Psoas muscle (tissue), 7 donors: ENCODE measurements at regions not wholly inside any gene's neighbourhood (a gene's known extent, or its start where the extent isn't known, plus 50 kb on each side); places are given as distances from the start of the nearest gene placed in this dataset.

Experiments used
- ATAC-seq, 4 donors: fragments of 200-7000 bp; cut with Tn5 transposase; one replicate each; pipeline ENCODE4 v1.9.1; 2020; ENCODE audit warnings: moderate library complexity in 3 of 4, mild to moderate bottlenecking in 2 of 4
- DNase-seq, 2 donors: peaks; one replicate each; pipeline ENCODE4 v3.0.0-alpha.2; 2020
- H3K27ac ChIP-seq: fragments of 200-600 bp; one replicate; pipeline ENCODE4 v1.8.0; 2022
- H3K27me3 ChIP-seq, 3 donors: fragments of 200-600 bp in 1 of 3; one replicate each; pipeline versions ENCODE4 v1.6.1 to v1.8.0; 2013 to 2022; ENCODE audit warnings: low read length in 2 of 3, mild to moderate bottlenecking in 2 of 3, moderate library complexity in 1 of 3; ENCODE audit not compliant: insufficient read depth in 3 of 3
- H3K36me3 ChIP-seq, 2 donors: fragments of 200-600 bp in 1 of 2; one replicate each; pipeline versions ENCODE4 v1.6.1 to v1.8.0; 2013 to 2022; ENCODE audit warnings: low read depth in 1 of 2, mild to moderate bottlenecking in 1 of 2, moderate library complexity in 1 of 2; ENCODE audit not compliant: insufficient read depth in 1 of 2
- H3K4me1 ChIP-seq: fragments of 200-600 bp; one replicate; pipeline ENCODE4 v1.8.0; 2022
- H3K4me3 ChIP-seq: fragments of 200-600 bp; one replicate; pipeline ENCODE4 v1.8.0; 2022; ENCODE audit warnings: mild to moderate bottlenecking
- H3K9me3 ChIP-seq: fragments of 200-600 bp; one replicate; pipeline ENCODE4 v1.8.0; 2022
- WGBS, 3 donors: extraction: QIAGEN DNeasy Blood & Tissue Kit; methylation state at CpG; one replicate each; pipeline versions ENCODE4 v1.1.6 to v1.1.7; 2013; 5-methylcytosine and 5-hydroxymethylcytosine counted together
- intact Hi-C, 2 donors: fragments of 100-400 bp; cut with DNase I; formaldehyde crosslinking; loops; one replicate each; pipeline versions ENCODE4 v1.11.0 to v1.14.2; 2022
- TF ChIP-seq, protein P1 (sequence below): fragments of 200-600 bp; IDR thresholded peaks from one replicate; pipeline ENCODE4 v1.8.0; 2022; ENCODE audit warnings: antibody characterized with exemption
- donor health status: healthy with polysubstance abuse.
- donor health status: DM: no; HTN: no; CAD: no; lungs with moderate emphysema.
- donor health status: Bipolar disorder and iron deficiency.
- donor health status: healthy.
- donor health status: DM: yes; HTN: yes; CAD: no.
- donor health status: DM: no; HTN: no; CAD: no.
- donor health status: DM: yes; HTN: yes; CAD: no.

DNA sequence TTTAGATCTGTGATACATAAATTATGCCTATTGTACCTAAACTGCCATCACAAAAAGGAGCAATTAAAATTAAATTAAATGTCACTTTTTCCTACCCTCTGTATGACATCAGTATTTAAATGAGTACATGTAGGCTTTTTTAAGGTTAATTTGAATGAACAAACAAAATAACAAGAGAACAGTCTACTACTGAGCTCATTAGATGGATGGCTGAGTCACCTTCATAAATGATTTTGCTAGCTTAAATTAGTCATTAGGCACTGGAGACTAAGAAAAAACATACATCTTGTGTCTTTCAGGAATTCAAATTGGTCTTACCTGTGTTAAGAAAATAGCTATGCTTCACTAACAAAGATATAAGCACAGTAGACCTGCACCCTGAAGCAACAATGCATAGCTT, 153.6 kb downstream of the RCN1 start:
- DNase-seq (no peak), ATAC-seq (no peak)
- TF ChIP-seq, protein P1, sequence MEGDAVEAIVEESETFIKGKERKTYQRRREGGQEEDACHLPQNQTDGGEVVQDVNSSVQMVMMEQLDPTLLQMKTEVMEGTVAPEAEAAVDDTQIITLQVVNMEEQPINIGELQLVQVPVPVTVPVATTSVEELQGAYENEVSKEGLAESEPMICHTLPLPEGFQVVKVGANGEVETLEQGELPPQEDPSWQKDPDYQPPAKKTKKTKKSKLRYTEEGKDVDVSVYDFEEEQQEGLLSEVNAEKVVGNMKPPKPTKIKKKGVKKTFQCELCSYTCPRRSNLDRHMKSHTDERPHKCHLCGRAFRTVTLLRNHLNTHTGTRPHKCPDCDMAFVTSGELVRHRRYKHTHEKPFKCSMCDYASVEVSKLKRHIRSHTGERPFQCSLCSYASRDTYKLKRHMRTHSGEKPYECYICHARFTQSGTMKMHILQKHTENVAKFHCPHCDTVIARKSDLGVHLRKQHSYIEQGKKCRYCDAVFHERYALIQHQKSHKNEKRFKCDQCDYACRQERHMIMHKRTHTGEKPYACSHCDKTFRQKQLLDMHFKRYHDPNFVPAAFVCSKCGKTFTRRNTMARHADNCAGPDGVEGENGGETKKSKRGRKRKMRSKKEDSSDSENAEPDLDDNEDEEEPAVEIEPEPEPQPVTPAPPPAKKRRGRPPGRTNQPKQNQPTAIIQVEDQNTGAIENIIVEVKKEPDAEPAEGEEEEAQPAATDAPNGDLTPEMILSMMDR = no peak
- no peak overlapping the region for H3K4me3 ChIP-seq
- no peaks in the 10 kb centered on the region for H3K36me3 ChIP-seq
- intact Hi-C loops = no loop called here
- H3K4me1 ChIP-seq = no peaks in the 10 kb centered on the region
- H3K27ac ChIP-seq = no peak overlapping the region
- H3K27me3 ChIP-seq = no peaks in the 10 kb centered on the region
- no peaks in the 10 kb centered on the region for H3K9me3 ChIP-seq

DNA sequence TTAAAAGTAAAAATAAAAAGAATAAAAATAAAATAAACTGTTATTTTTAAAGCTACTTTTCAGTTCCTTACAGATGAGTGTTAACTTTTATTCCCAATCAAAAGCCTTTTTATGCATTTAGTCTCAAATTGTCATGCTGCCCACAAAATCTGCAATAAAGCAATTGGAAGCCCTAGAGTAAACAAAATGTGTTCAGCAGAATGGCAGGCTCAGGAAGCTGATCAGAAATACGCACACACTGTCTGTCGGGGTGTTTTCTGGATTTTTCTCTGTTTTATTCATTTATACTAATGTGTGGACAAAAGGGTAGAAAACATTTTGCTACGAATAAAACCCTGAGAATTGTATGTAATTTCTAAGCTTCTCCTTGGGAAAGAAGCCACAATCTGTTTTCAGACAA, 162.8 kb downstream of the RCN1 start:
- intact Hi-C loops = no loop called here
- H3K4me3 ChIP-seq = no peak overlapping the region
- 79 to 82% (median 81%) methylated on average over 3 of the region's 3 CpGs for WGBS, 3 donors
- no peaks in the 10 kb centered on the region for H3K27me3 ChIP-seq
- DNase-seq = no peak
- ATAC-seq = no peak
- H3K27ac ChIP-seq = no peak overlapping the region
- H3K36me3 ChIP-seq = no peaks in the 10 kb centered on the region
- H3K9me3 ChIP-seq = no peaks in the 10 kb centered on the region
- no peaks in the 10 kb centered on the region for H3K4me1 ChIP-seq
- TF ChIP-seq, protein P1 = no peak

- Histone ChIP-seq H3K36me3 (no peaks in the 10 kb centered on the region), H3K9me3 (no peaks in the 10 kb centered on the region), H3K27me3 (no peaks in the 10 kb centered on the region), H3K27ac (no peak overlapping the region), H3K4me1 (no peaks in the 10 kb centered on the region), H3K4me3 (no peak overlapping the region)
- DNase-seq = no peak
- TF ChIP-seq, protein P1 = no peak
- WGBS, 3 donors = 17 to 23% (median 18%) methylated on average over 8 of the region's 8 CpGs
- ATAC-seq = no peak
- intact Hi-C loops = no loop called here
Observed at GRCh38 chr11:32255841-32256240, 165.0 kb downstream of the RCN1 start.

- Histone ChIP-seq H3K27me3 (no peaks in the 10 kb centered on the region), H3K9me3 (no peaks in the 10 kb centered on the region), H3K27ac (no peak overlapping the region), H3K4me1 (no peaks in the 10 kb centered on the region), H3K36me3 (no peaks in the 10 kb centered on the region), H3K4me3 (no peak overlapping the region)
- no peak for DNase-seq
- no peak for ATAC-seq
- TF ChIP-seq, protein P1 = no peak
- WGBS, 3 donors = 77 to 79% (median 78%) methylated on average over 4 of the region's 4 CpGs
- intact Hi-C loops = no loop called here
Observed at GRCh38 chr11:32256466-32256865, 165.6 kb downstream of the RCN1 start.

GRCh38 chr11:32259641-32260081, 168.8 kb downstream of the RCN1 start:
- DNase-seq = no peak
- H3K27me3 ChIP-seq = peaks cover 0 to 2% (median 0%) of the 10 kb centered on the region in 3 donors
- TF ChIP-seq, protein P1 = no peak

More at GRCh38 chr11:32259641-32260081, 168.8 kb downstream of the RCN1 start:
- H3K4me3 ChIP-seq = no peak overlapping the region
- WGBS, 3 donors = 13 to 22% (median 20%) methylated on average over 3 of the region's 3 CpGs
- no peaks in the 10 kb centered on the region for H3K4me1 ChIP-seq
- H3K9me3 ChIP-seq = no peaks in the 10 kb centered on the region
- intact Hi-C loops = no loop called here
- H3K27ac ChIP-seq = no peak overlapping the region
- no peaks in the 10 kb centered on the region for H3K36me3 ChIP-seq
- no peak for ATAC-seq
